ENCODE measurements at regions not wholly inside any gene's neighbourhood (a gene's known extent, or its start where the extent isn't known, plus 50 kb on each side); places are given as distances from the start of the nearest gene placed in this dataset.

DNA sequence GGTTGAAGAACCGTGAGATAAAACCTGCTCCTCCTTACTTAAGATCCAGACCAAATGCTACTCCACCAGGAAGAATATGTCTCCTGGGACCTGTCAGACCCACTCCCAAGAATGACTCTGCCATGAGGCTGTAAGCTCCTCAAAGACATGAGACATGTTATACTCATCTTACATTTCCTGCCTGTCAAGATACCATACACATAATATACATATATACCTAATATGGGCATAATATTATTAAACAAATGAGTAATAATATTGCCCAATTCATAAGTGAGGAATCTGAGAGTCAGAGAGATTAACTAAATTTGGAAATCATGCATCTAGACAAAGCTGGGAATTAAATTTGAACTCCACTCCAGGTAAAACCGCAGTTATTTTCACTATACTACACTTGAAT lies 634.9 kb downstream of the LMO4 start:
- Mint-ChIP-seq H3K36me3 (ENCODE audit: low read depth) (no peaks in the 10 kb centered on the region), H3K9me3 (ENCODE audit: low read depth) (no peaks in the 10 kb centered on the region), H3K27ac (no peak overlapping the region), H3K4me1 (no peaks in the 10 kb centered on the region), H3K4me3 (no peak overlapping the region), H3K27me3 (peaks cover 5% of the 10 kb centered on the region)
- intact Hi-C loops (cut with DNase I, micrococcal nuclease), result no loop called here
- no peak for DNase-seq
- CTCF ChIA-PET, result no interaction called here
- ATAC-seq, result no peak
- POLR2A ChIA-PET, result no interaction called here

DNA sequence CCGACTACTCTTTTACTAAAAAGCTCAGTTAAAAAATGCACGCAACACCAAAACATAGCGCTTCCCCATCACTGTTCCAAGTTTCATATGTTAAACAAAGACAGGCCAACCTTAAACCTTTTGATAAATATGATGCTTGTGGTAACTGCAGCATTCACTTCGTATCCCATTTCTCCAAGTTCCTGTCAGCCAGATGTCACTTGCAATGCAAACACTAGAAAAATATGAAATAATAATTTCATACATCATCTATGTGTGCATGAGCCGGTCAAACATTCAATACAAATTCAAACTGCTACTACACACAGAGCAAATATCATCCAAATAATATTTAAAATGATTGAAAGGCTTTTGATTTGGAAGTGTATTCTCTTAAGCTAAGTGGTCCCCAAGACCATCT lies 636.5 kb downstream of the LMO4 start:
- ATAC-seq (no peak), DNase-seq (no peak)
- no peaks in the 10 kb centered on the region for H3K4me1 Mint-ChIP-seq
- no peaks in the 10 kb centered on the region for H3K27me3 Mint-ChIP-seq
- ChIA-PET POLR2A (no interaction called here), CTCF (interaction anchor here (1.8 kb wide), 1 partner anchor 11 kb away, joined by 6 read pairs; no protein-coding TSS in a partner anchor)
- H3K36me3 Mint-ChIP-seq (ENCODE audit: low read depth), result no peaks in the 10 kb centered on the region
- H3K4me3 Mint-ChIP-seq, result no peak overlapping the region
- no peaks in the 10 kb centered on the region for H3K9me3 Mint-ChIP-seq (ENCODE audit: low read depth)
- no peak overlapping the region for H3K27ac Mint-ChIP-seq
- intact Hi-C loops (cut with DNase I, micrococcal nuclease), result no loop called here

GRCh38 chr1:87968197-87968955 lies 639.7 kb downstream of the LMO4 start:
- no peaks in the 10 kb centered on the region for H3K27me3 Mint-ChIP-seq
- H3K4me1 Mint-ChIP-seq, result no peaks in the 10 kb centered on the region
- POLR2A ChIA-PET, result no interaction called here
- intact Hi-C loops (cut with DNase I, micrococcal nuclease), result no loop called here
- CTCF ChIA-PET, result no interaction called here
- no peaks in the 10 kb centered on the region for H3K36me3 Mint-ChIP-seq (ENCODE audit: low read depth)
- H3K27ac Mint-ChIP-seq, result no peak overlapping the region
- DNase-seq (no peak), ATAC-seq (no peak)
- no peak overlapping the region for H3K4me3 Mint-ChIP-seq
- no peaks in the 10 kb centered on the region for H3K9me3 Mint-ChIP-seq (ENCODE audit: low read depth)

DNA sequence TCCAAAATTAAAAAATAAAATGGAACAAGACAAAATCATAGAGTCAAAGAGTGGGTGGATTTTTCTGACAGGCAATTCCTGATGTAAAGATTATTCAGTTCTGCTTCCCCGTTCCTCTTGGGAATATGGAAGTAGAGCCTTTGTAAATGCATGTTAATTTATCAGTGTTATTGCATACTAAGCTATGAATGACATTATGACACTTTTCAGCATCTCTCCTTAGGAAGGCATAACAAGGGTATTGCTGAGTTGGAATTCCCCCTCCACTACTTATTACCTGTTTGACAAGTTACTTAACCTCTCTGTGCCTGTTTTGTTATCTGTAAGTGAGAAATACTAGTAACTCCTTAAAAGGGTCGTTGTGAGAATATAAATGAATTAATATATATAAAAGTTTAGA lies 640.4 kb downstream of the LMO4 start:
- ATAC-seq (no peak), DNase-seq (no peak)
- Mint-ChIP-seq H3K9me3 (ENCODE audit: low read depth) (no peaks in the 10 kb centered on the region), H3K4me3 (no peak overlapping the region), H3K36me3 (ENCODE audit: low read depth) (no peaks in the 10 kb centered on the region), H3K27me3 (no peaks in the 10 kb centered on the region), H3K4me1 (no peaks in the 10 kb centered on the region), H3K27ac (no peak overlapping the region)
- ChIA-PET POLR2A (no interaction called here), CTCF (no interaction called here)
- intact Hi-C loops (cut with DNase I, micrococcal nuclease), result no loop called here

DNA sequence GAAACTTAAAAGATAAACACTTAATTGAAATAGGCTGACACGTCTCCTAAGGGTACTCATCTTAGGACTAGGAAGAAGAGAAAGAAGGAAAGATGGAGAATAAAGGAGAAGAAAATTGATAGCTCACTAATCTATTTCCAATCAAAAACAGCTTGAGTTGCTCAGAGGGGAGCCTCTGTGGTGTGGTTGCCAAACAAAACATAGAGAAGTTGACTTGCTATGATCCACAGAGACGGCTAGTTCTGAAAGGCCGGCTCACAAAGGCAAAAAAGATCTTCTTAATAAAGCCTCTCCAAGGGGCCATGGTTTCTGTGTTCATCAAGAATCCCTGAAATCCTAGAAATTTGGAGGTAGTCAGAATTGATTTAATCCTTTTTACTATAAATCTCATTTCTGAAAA lies 644.1 kb downstream of the LMO4 start:
- intact Hi-C loops (cut with DNase I, micrococcal nuclease), result no loop called here
- Mint-ChIP-seq H3K27me3 (peaks cover 2% of the 10 kb centered on the region), H3K27ac (no peak overlapping the region), H3K4me3 (no peak overlapping the region), H3K9me3 (ENCODE audit: low read depth) (no peaks in the 10 kb centered on the region), H3K4me1 (no peaks in the 10 kb centered on the region), H3K36me3 (ENCODE audit: low read depth) (no peaks in the 10 kb centered on the region)
- ChIA-PET POLR2A (no interaction called here), CTCF (no interaction called here)
- DNase-seq, result no peak
- ATAC-seq, result no peak

- ChIA-PET POLR2A (no interaction called here), CTCF (no interaction called here)
- Mint-ChIP-seq H3K36me3 (ENCODE audit: low read depth) (no peaks in the 10 kb centered on the region), H3K27me3 (peaks cover 2% of the 10 kb centered on the region), H3K4me3 (no peak overlapping the region), H3K27ac (no peak overlapping the region), H3K4me1 (no peaks in the 10 kb centered on the region), H3K9me3 (ENCODE audit: low read depth) (no peaks in the 10 kb centered on the region)
- no peak for ATAC-seq
- intact Hi-C loops (cut with DNase I, micrococcal nuclease), result no loop called here
- no peak for DNase-seq
These were observed 645.2 kb downstream of the LMO4 start for GRCh38 chr1:87973896-87974295.

DNA sequence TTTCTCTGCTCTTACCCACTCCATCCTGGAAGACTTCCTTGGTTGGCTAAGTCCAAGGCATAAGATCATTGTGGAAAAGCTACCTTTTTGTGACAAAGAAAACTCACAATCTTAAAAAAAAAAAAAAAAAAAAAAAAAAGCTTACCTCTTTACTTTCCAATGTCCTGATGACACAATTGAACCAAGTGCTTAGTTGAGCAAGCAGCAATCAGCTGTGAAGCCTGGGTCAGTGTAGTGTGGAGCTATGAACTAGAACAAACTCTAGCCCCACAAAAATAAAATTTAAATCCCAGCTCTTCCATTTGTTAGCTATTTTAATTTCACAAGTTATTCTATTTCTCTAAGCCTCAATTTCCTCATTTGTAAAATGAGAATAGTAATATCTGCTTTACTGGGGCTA lies 647.6 kb downstream of the LMO4 start:
- Mint-ChIP-seq H3K4me3 (no peak overlapping the region), H3K9me3 (ENCODE audit: low read depth) (no peaks in the 10 kb centered on the region), H3K27ac (no peak overlapping the region), H3K27me3 (peaks cover 4% of the 10 kb centered on the region), H3K4me1 (no peaks in the 10 kb centered on the region), H3K36me3 (ENCODE audit: low read depth) (no peaks in the 10 kb centered on the region)
- no peak for ATAC-seq
- no peak for DNase-seq
- intact Hi-C loops (cut with DNase I, micrococcal nuclease), result no loop called here
- ChIA-PET POLR2A (interaction anchor here (0.6 kb wide), 1 partner anchor 555 kb away, joined by 4 read pairs; no protein-coding TSS in a partner anchor), CTCF (interaction anchor here (0.7 kb wide), 1 partner anchor 597 kb away, joined by 3 read pairs; no protein-coding TSS in a partner anchor)

- intact Hi-C loops (cut with DNase I, micrococcal nuclease), result no loop called here
- Mint-ChIP-seq H3K27me3 (peaks cover 4% of the 10 kb centered on the region), H3K4me3 (no peak overlapping the region), H3K9me3 (ENCODE audit: low read depth) (no peaks in the 10 kb centered on the region), H3K27ac (no peak overlapping the region), H3K4me1 (no peaks in the 10 kb centered on the region), H3K36me3 (ENCODE audit: low read depth) (no peaks in the 10 kb centered on the region)
- no peak for DNase-seq
- no peak for ATAC-seq
- CTCF ChIA-PET, result interaction anchor here (0.6 to 0.7 kb wide), 4 partner anchors 11 to 598 kb away, joined by 3 read pairs; no protein-coding TSS in a partner anchor
- POLR2A ChIA-PET, result no interaction called here
These were observed 648.5 kb downstream of the LMO4 start for GRCh38 chr1:87977145-87977544.

DNA sequence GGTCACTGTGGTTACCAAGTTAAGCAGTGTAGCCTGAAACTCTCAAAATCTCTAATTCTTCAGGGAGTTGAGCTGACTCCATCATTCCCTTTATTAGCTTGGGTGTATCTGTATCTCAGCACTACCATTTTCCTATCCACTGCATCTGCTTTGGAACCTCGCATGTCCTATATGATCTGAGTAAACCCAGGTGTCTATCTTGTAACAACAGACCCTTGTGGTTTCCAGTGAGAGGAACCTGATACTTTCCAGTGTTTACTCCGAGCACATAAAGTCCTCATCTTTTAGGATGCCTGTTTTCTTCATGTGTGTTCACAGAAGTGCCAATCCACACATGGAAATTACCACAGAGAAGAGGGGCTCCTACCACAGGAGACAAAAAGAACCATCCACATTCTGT lies 650.4 kb downstream of the LMO4 start:
- no peak for ATAC-seq
- DNase-seq, result no peak
- CTCF ChIA-PET, result no interaction called here
- H3K4me3 Mint-ChIP-seq, result no peak overlapping the region
- H3K36me3 Mint-ChIP-seq (ENCODE audit: low read depth), result no peaks in the 10 kb centered on the region
- intact Hi-C loops (cut with DNase I, micrococcal nuclease), result no loop called here
- POLR2A ChIA-PET, result no interaction called here
- H3K27ac Mint-ChIP-seq, result no peak overlapping the region
- H3K9me3 Mint-ChIP-seq (ENCODE audit: low read depth), result no peaks in the 10 kb centered on the region
- H3K27me3 Mint-ChIP-seq, result peaks cover 4% of the 10 kb centered on the region
- H3K4me1 Mint-ChIP-seq, result no peaks in the 10 kb centered on the region

DNA sequence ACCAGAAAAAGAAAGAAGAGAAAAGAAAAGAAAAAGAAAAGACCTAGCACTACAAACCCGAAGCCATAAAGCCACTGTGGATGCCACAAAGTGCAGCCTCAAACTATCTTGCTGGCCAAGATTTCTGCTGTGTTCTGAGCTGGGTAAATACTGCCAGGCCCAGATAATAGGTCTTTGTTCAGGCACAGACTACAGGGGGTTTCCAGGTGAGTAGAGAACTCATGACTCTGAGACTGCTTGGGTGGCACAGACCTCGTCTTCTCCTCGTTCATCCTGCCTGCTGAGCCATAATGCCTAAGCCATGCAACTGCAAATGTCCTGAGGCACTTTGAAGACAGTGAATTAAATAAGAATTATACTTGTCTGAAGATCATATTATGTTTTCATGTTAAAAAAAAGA lies 651.8 kb downstream of the LMO4 start:
- no peak for DNase-seq
- Mint-ChIP-seq H3K9me3 (ENCODE audit: low read depth) (no peaks in the 10 kb centered on the region), H3K4me1 (no peaks in the 10 kb centered on the region), H3K36me3 (ENCODE audit: low read depth) (no peaks in the 10 kb centered on the region), H3K27me3 (peaks cover 4% of the 10 kb centered on the region), H3K27ac (no peak overlapping the region), H3K4me3 (no peak overlapping the region)
- intact Hi-C loops (cut with DNase I, micrococcal nuclease), result no loop called here
- ChIA-PET CTCF (no interaction called here), POLR2A (no interaction called here)
- ATAC-seq, result no peak

GRCh38 chr1:87981386-87981785 lies 652.7 kb downstream of the LMO4 start:
- no peaks in the 10 kb centered on the region for H3K36me3 Mint-ChIP-seq (ENCODE audit: low read depth)
- no peak overlapping the region for H3K4me3 Mint-ChIP-seq
- ATAC-seq, result no peak
- H3K27me3 Mint-ChIP-seq, result peaks cover 4% of the 10 kb centered on the region
- intact Hi-C loops (cut with DNase I, micrococcal nuclease), result no loop called here
- no peak for DNase-seq
- ChIA-PET POLR2A (no interaction called here), CTCF (no interaction called here)
- no peaks in the 10 kb centered on the region for H3K4me1 Mint-ChIP-seq
- H3K27ac Mint-ChIP-seq, result peak overlapping the region; percentile 8
- H3K9me3 Mint-ChIP-seq (ENCODE audit: low read depth), result no peaks in the 10 kb centered on the region

DNA sequence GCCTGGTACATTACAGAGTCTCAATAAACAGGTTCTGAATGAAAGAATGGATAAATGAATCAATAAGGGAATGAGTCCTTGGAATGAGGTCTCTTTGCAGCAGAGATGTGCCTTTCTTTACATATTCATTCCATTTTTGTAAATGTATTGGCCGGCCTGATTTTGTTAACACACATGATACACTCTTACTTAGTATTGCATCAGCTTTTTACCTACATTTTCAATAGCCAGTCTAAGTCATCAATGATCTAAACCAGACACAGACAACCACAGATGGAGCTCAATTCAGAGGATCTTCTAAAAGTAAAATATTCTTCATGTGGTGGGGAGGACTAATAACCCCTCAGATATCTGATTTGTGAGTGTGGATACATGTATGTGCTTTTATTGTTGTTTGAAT lies 653.1 kb downstream of the LMO4 start:
- Mint-ChIP-seq H3K4me3 (no peak overlapping the region), H3K27me3 (peaks cover 4% of the 10 kb centered on the region), H3K36me3 (ENCODE audit: low read depth) (no peaks in the 10 kb centered on the region), H3K4me1 (no peaks in the 10 kb centered on the region), H3K27ac (peak overlapping the region; percentile 8), H3K9me3 (ENCODE audit: low read depth) (no peaks in the 10 kb centered on the region)
- CTCF ChIA-PET, result interaction anchor here (1.1 kb wide), 1 partner anchor 28 kb away, joined by 6 read pairs; no protein-coding TSS in a partner anchor
- intact Hi-C loops (cut with DNase I, micrococcal nuclease), result no loop called here
- ATAC-seq, result no peak
- no peak for DNase-seq
- POLR2A ChIA-PET, result no interaction called here

GRCh38 chr1:87983841-87984240 lies 655.2 kb downstream of the LMO4 start:
- peaks cover 2% of the 10 kb centered on the region for H3K27me3 Mint-ChIP-seq
- H3K4me1 Mint-ChIP-seq, result no peaks in the 10 kb centered on the region
- DNase-seq, result no peak
- POLR2A ChIA-PET, result no interaction called here
- H3K36me3 Mint-ChIP-seq (ENCODE audit: low read depth), result no peaks in the 10 kb centered on the region
- CTCF ChIA-PET, result no interaction called here
- intact Hi-C loops (cut with DNase I, micrococcal nuclease), result no loop called here
- no peaks in the 10 kb centered on the region for H3K9me3 Mint-ChIP-seq (ENCODE audit: low read depth)
- ATAC-seq, result no peak
- no peak overlapping the region for H3K4me3 Mint-ChIP-seq
- no peak overlapping the region for H3K27ac Mint-ChIP-seq

All from activated CD4-positive, alpha-beta T cell treated with anti-CD3 and anti-CD28 coated beads for 36 hours (primary cell).